Neural crest cell (in vitro differentiated cells): ENCODE measurements at regions not wholly inside any gene's neighbourhood (a gene's known extent, or its start where the extent isn't known, plus 50 kb on each side); places are given as distances from the start of the nearest gene placed in this dataset.

ENCODE experiments used
- DNase-seq: peaks from one replicate; pipeline ENCODE4 v3.0.0; 2021; ENCODE audit warnings: low read depth, mixed read lengths, low spot score
- H3K27ac Mint-ChIP-seq: one replicate; pipeline ENCODE4 v1.8.0; 2021; ENCODE audit warnings: mild to moderate bottlenecking, mixed read lengths; ENCODE audit not compliant: unreplicated experiment
- H3K27me3 Mint-ChIP-seq: 2 replicates; pipeline ENCODE4 v1.8.0; 2021; ENCODE audit warnings: low read depth, mild to moderate bottlenecking, mixed read lengths
- H3K36me3 Mint-ChIP-seq: 2 replicates; pipeline ENCODE4 v1.8.0; 2021; ENCODE audit warnings: low read depth, mild to moderate bottlenecking, mixed read lengths
- H3K4me1 Mint-ChIP-seq: 2 replicates; pipeline ENCODE4 v1.8.0; 2021; ENCODE audit warnings: mixed read lengths
- H3K4me3 Mint-ChIP-seq: one replicate; pipeline ENCODE4 v1.8.0; 2021; ENCODE audit warnings: mild to moderate bottlenecking, mixed read lengths
- H3K9me3 Mint-ChIP-seq: 2 replicates; pipeline ENCODE4 v1.8.0; 2021; ENCODE audit warnings: mixed read lengths
- CTCF ChIP-seq: fragments of 200-600 bp; sonication (generic); conservative IDR thresholded peaks from 2 replicates; pipeline ENCODE4 v1.5.0; 2021; ENCODE audit warnings: antibody characterized with exemption, mild to moderate bottlenecking

GRCh38 chr12:67927815-67928214 lies 61.4 kb upstream of the IFNG-AS1 start:
- H3K27ac Mint-ChIP-seq, result peak overlapping the region; percentile 66
- no peaks in the 10 kb centered on the region for H3K4me1 Mint-ChIP-seq
- DNase-seq, result no peak
- H3K36me3 Mint-ChIP-seq, result no peaks in the 10 kb centered on the region
- no peaks in the 10 kb centered on the region for H3K9me3 Mint-ChIP-seq
- H3K27me3 Mint-ChIP-seq, result peaks cover 2% of the 10 kb centered on the region
- no peak overlapping the region for H3K4me3 Mint-ChIP-seq
- TF ChIP-seq CTCF, result no peak

- Mint-ChIP-seq H3K4me1 (no peaks in the 10 kb centered on the region), H3K27me3 (peaks cover under 1% of the 10 kb centered on the region), H3K4me3 (no peak overlapping the region), H3K36me3 (no peaks in the 10 kb centered on the region), H3K9me3 (no peaks in the 10 kb centered on the region), H3K27ac (no peak overlapping the region)
- DNase-seq, result no peak
- no peak for TF ChIP-seq CTCF
These were observed 60.4 kb upstream of the IFNG-AS1 start for GRCh38 chr12:67928621-67929383.

- no peak for TF ChIP-seq CTCF
- Mint-ChIP-seq H3K36me3 (no peaks in the 10 kb centered on the region), H3K27ac (no peak overlapping the region), H3K4me1 (no peaks in the 10 kb centered on the region), H3K4me3 (no peak overlapping the region), H3K27me3 (no peaks in the 10 kb centered on the region), H3K9me3 (no peaks in the 10 kb centered on the region)
- DNase-seq, result no peak
These were observed 59.9 kb upstream of the IFNG-AS1 start for GRCh38 chr12:67929384-67929772.

- H3K36me3 Mint-ChIP-seq, result no peaks in the 10 kb centered on the region
- no peaks in the 10 kb centered on the region for H3K9me3 Mint-ChIP-seq
- H3K27me3 Mint-ChIP-seq, result no peaks in the 10 kb centered on the region
- no peak for DNase-seq
- H3K27ac Mint-ChIP-seq, result no peak overlapping the region
- no peak for TF ChIP-seq CTCF
- peaks cover 4% of the 10 kb centered on the region for H3K4me1 Mint-ChIP-seq
- no peak overlapping the region for H3K4me3 Mint-ChIP-seq
These were observed 51.4 kb upstream of the IFNG-AS1 start for GRCh38 chr12:67937822-67938221.
